ENCODE measurements at regions not wholly inside any gene's neighbourhood (a gene's known extent, or its start where the extent isn't known, plus 50 kb on each side); places are given as distances from the start of the nearest gene placed in this dataset.

DNA sequence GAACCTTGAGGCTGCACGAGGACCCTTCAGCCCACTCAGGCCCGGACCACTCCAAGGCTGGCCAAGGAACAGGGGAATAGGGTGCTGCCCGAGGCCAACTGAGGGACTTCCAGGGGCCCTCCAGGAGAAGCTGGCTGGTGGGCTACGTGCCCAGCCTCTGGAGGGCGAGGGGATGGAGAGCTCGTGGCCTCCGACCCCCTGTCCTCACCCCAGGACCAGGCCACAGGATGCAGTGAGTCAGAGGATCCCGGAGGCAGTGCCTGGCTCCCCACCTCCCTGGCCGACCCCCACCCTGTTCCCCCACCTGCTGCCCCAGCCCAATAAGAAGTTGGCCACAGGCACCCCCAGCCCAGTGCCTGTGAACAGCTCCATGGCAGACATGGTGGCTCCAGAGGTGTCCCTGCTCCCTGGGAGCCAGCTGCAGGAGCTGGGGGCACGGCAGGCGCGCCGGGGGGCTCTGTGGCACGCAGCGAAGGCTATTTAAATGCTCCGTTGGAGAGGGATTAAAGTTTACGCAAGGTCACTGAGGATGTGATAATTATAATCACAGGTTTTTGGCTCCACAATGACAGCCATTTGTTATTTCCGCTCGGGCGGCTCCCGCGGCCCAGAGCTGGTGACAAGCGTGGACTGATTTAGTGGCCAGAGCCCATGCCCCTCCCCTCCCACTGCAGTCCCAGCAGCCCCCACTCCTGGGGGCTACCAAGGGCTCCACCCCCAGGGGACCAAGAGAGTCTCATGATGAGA lies 95.7 kb upstream of the NKX1-1 start:
- no peak for DNase-seq (ENCODE audit: low read depth, low spot score)
- H3K27ac ChIP-seq (ENCODE audit: insufficient read depth, low read depth, low read length), result no peak overlapping the region
- H4K20me1 ChIP-seq (replicated peaks; ENCODE audit: control insufficient read depth, extremely low read depth, insufficient read depth, low read length), result no peaks in the 10 kb centered on the region
- POLR2A ChIA-PET, result no interaction called here
- no peaks in the 10 kb centered on the region for H3K36me3 ChIP-seq (ENCODE audit: control insufficient read depth in 2 of 2, extremely low read depth in 1 of 2, insufficient read depth in 2 of 2, low read length in 2 of 2)
- intact Hi-C loops (cut with micrococcal nuclease) (no loop called here), dilution Hi-C loops (cut with MboI; ENCODE audit: extremely low pct_ligation_motif_present, low sequenced_read_pairs) (no loop called here)
- TF ChIP-seq POLR2A (IDR thresholded peaks at IDR 0.05; ENCODE audit: low read depth, low read length), result no peak
- TF ChIP-seq POLR2AphosphoS5 (IDR thresholded peaks at IDR 0.05; ENCODE audit: insufficient read depth, low read depth, low read length), result no peak
- TF ChIP-seq, protein P1, sequence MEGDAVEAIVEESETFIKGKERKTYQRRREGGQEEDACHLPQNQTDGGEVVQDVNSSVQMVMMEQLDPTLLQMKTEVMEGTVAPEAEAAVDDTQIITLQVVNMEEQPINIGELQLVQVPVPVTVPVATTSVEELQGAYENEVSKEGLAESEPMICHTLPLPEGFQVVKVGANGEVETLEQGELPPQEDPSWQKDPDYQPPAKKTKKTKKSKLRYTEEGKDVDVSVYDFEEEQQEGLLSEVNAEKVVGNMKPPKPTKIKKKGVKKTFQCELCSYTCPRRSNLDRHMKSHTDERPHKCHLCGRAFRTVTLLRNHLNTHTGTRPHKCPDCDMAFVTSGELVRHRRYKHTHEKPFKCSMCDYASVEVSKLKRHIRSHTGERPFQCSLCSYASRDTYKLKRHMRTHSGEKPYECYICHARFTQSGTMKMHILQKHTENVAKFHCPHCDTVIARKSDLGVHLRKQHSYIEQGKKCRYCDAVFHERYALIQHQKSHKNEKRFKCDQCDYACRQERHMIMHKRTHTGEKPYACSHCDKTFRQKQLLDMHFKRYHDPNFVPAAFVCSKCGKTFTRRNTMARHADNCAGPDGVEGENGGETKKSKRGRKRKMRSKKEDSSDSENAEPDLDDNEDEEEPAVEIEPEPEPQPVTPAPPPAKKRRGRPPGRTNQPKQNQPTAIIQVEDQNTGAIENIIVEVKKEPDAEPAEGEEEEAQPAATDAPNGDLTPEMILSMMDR (IDR thresholded peaks at IDR 0.05; ENCODE audit: extremely low read depth in 1 of 2, insufficient read depth in 1 of 2, low read depth in 1 of 2, low read length in 2 of 2), result no peak
- TF ChIP-seq GATA2 (IDR thresholded peaks at IDR 0.05; ENCODE audit: insufficient read depth, insufficient read length, low read depth, low read length), result no peak
- no peak for TF ChIP-seq EZH2 (IDR thresholded peaks at IDR 0.05; ENCODE audit: borderline replicate concordance, low read depth, low read length, severe bottlenecking)
- TF ChIP-seq, protein P2, sequence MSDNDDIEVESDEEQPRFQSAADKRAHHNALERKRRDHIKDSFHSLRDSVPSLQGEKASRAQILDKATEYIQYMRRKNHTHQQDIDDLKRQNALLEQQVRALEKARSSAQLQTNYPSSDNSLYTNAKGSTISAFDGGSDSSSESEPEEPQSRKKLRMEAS (IDR thresholded peaks at IDR 0.05; ENCODE audit: insufficient read depth, insufficient read length), result no peak
- TF ChIP-seq FOS (IDR thresholded peaks at IDR 0.05; ENCODE audit: borderline replicate concordance, insufficient read depth, low read length), result no peak
- TF ChIP-seq JUN (IDR thresholded peaks at IDR 0.05; ENCODE audit: borderline replicate concordance, insufficient read depth, insufficient read length, low read depth), result no peak
- TF ChIP-seq MYC (IDR thresholded peaks at IDR 0.05; ENCODE audit: low read depth, low read length), result no peak
- CTCF ChIA-PET, result interaction anchor here (2.0 kb wide), 1 partner anchor 11 kb away, joined by 5 read pairs; no protein-coding TSS in a partner anchor
- no TSS peak for BruUV-seq (replicated peaks)
- no peaks in the 10 kb centered on the region for H3K79me2 ChIP-seq (ENCODE audit: control insufficient read depth, insufficient read depth, low read length)
- no peaks in the 10 kb centered on the region for H3K27me3 ChIP-seq (ENCODE audit: control insufficient read depth in 2 of 2, insufficient read depth in 2 of 2, low read length in 2 of 2)
- no peak overlapping the region for H3K4me2 ChIP-seq (ENCODE audit: insufficient read depth, low read length)
- no peaks in the 10 kb centered on the region for H3K9me3 ChIP-seq (replicated peaks; ENCODE audit: control insufficient read depth, insufficient read depth, low read length)
- H3K9me1 ChIP-seq (replicated peaks; ENCODE audit: control insufficient read depth, extremely low read depth, insufficient read depth, low read length), result no peaks in the 10 kb centered on the region
- no peak overlapping the region for H3K4me3 ChIP-seq (replicated peaks in 1 of 3; ENCODE audit: insufficient read depth in 1 of 3, low read depth in 1 of 3, low read length in 3 of 3)
- no peak overlapping the region for H3K9ac ChIP-seq (replicated peaks; ENCODE audit: extremely low read depth, insufficient read depth, low read length)
- no peaks in the 10 kb centered on the region for H3K4me1 ChIP-seq (ENCODE audit: control insufficient read depth, extremely low read depth, insufficient read depth, low read length)
- FAIRE-seq, result no peak
- no peak overlapping the region for H2AFZ ChIP-seq (ENCODE audit: low read depth, low read length)

Measured in endothelial cell of umbilical vein (primary cell).